ENCODE measurements at regions not wholly inside any gene's neighbourhood (a gene's known extent, or its start where the extent isn't known, plus 50 kb on each side); places are given as distances from the start of the nearest gene placed in this dataset.
"Not testable (repeated sequence)": the region's sequence is repeated elsewhere in the genome, so short reads cannot be mapped to it uniquely, and the experiment has no call there.

GRCh38 chr4:94135701-94136100, 72.0 kb upstream of the SMARCAD1 start:
- Histone ChIP-seq H3K4me1 (no peaks in the 10 kb centered on the region), H3K36me3 (no peaks in the 10 kb centered on the region), H3K27me3 (no peaks in the 10 kb centered on the region), H3K9me3 (no peaks in the 10 kb centered on the region), H3K27ac (no peak overlapping the region), H3K4me3 (no peak overlapping the region)
- TF ChIP-seq CTCF (IDR thresholded peaks at IDR 0.05) = no peak
- intact Hi-C loops (cut with DNase I) = no loop called here
- DNase-seq (ENCODE audit: low spot score in 2 of 2) = no peak

GRCh38 chr4:94139931-94140612, 67.6 kb upstream of the SMARCAD1 start:
- TF ChIP-seq CTCF (IDR thresholded peaks at IDR 0.05) = no peak
- Histone ChIP-seq H3K27ac (no peak overlapping the region), H3K4me3 (no peak overlapping the region), H3K4me1 (no peaks in the 10 kb centered on the region), H3K27me3 (no peaks in the 10 kb centered on the region), H3K9me3 (no peaks in the 10 kb centered on the region), H3K36me3 (no peaks in the 10 kb centered on the region)
- DNase-seq (ENCODE audit: low spot score in 2 of 2) = no peak
- intact Hi-C loops (cut with DNase I) = no loop called here

DNA sequence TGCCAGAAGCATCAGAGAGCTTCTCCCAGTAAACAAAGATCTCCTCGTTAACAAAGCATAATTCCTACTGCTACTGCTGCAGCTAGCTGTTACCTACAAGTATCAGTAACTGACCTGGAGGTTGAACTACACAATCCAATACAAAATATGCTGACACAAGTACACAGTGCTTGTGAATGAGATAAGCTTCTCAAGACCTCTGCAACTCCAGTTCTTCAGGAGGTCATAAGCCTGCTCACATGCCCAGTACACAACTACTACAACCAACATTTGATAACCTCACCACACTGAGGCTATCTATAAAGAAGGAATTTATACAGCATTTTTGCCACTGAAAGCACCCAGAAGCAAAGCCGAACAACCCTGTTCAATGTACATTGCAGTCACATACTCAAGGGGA, 66.7 kb upstream of the SMARCAD1 start:
- Histone ChIP-seq H3K27me3 (no peaks in the 10 kb centered on the region), H3K9me3 (no peaks in the 10 kb centered on the region), H3K36me3 (no peaks in the 10 kb centered on the region), H3K4me3 (no peak overlapping the region), H3K27ac (no peak overlapping the region), H3K4me1 (no peaks in the 10 kb centered on the region)
- no peak for TF ChIP-seq CTCF (IDR thresholded peaks at IDR 0.05)
- DNase-seq (ENCODE audit: low spot score in 2 of 2) = no peak
- intact Hi-C loops (cut with DNase I) = no loop called here

- H3K27ac ChIP-seq; H3K36me3 ChIP-seq; H3K27me3 ChIP-seq; intact Hi-C loops (cut with DNase I); H3K4me3 ChIP-seq; H3K9me3 ChIP-seq; DNase-seq (ENCODE audit: low spot score in 2 of 2); H3K4me1 ChIP-seq: not testable (repeated sequence)
Observed at GRCh38 chr4:94148052-94148451, 59.6 kb upstream of the SMARCAD1 start.

DNA sequence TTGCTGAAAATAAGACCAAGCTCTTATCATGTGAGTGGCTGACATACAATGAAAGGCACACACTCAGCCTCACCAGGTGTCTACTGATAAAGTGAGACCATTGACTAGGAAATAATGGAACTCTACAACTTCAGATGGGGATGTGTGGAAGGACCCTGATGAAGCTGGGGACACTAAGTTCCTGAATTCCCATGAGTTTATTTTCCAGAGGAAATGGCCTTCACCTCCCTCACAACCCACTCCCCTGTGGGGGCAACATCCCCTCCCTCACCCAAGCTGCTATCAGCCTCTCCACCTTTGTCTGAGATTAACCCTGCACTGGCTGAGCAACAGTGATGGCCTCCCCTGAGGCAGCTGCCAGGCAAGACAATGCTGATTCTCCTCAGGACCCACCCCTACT, 55.2 kb upstream of the SMARCAD1 start:
- H3K4me3 ChIP-seq = no peak overlapping the region
- intact Hi-C loops (cut with DNase I) = no loop called here
- no peak for DNase-seq (ENCODE audit: low spot score in 2 of 2)
- no peak overlapping the region for H3K27ac ChIP-seq
- no peak for TF ChIP-seq CTCF (IDR thresholded peaks at IDR 0.05)
- no peaks in the 10 kb centered on the region for H3K4me1 ChIP-seq
- no peaks in the 10 kb centered on the region for H3K36me3 ChIP-seq
- no peaks in the 10 kb centered on the region for H3K27me3 ChIP-seq
- H3K9me3 ChIP-seq = no peaks in the 10 kb centered on the region

GRCh38 chr4:94155404-94155803, 52.3 kb upstream of the SMARCAD1 start:
- H3K4me3 ChIP-seq; intact Hi-C loops (cut with DNase I); DNase-seq (ENCODE audit: low spot score in 2 of 2); H3K27me3 ChIP-seq; H3K9me3 ChIP-seq; H3K36me3 ChIP-seq; H3K4me1 ChIP-seq; H3K27ac ChIP-seq: not testable (repeated sequence)

DNA sequence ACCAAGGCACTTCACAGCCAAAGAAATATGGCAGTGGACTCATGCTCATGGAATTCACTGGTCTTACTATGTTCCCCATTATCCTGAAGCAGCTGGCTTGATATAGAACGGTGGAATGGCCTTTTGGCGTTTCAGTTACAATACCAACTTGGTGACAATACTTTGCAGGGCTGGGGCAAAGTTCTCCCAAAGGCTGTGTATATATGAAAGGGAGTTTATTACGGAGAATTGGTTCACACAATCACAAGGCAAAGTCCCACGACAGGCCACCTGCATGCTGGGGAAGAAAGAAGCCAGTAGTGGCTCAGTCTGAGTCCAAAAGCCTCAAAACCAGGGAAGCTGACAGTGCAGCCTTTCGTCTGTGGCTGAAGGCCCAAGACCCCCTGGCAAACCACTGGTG, 50.8 kb upstream of the SMARCAD1 start:
- DNase-seq (ENCODE audit: low spot score in 2 of 2) = no peak
- no peaks in the 10 kb centered on the region for H3K4me1 ChIP-seq
- intact Hi-C loops (cut with DNase I) = no loop called here
- TF ChIP-seq CTCF (IDR thresholded peaks at IDR 0.05) = no peak
- no peaks in the 10 kb centered on the region for H3K9me3 ChIP-seq
- no peak overlapping the region for H3K4me3 ChIP-seq
- no peaks in the 10 kb centered on the region for H3K36me3 ChIP-seq
- no peaks in the 10 kb centered on the region for H3K27me3 ChIP-seq
- H3K27ac ChIP-seq = no peak overlapping the region

Data from ascending aorta (tissue), 2 donors.